ENCODE measurements at regions not wholly inside any gene's neighbourhood (a gene's known extent, or its start where the extent isn't known, plus 50 kb on each side); places are given as distances from the start of the nearest gene placed in this dataset.

DNA sequence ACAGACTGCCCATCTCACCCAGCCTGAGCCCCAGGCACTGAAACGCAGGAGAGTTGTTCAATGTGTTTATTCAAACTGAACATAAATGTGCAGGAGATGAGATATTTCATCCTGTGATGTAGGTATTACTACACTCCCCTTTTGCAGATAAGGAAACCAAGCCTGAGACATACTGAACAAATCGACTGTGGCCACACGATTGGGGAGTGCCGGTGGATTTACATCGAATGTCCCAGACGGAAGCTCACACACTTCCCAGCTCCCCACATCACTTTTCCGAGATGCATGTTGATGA is 94.8 kb upstream of the ALKAL2 start:
- H3K36me3 ChIP-seq, result no peaks in the 10 kb centered on the region
- no peak overlapping the region for H3K27ac ChIP-seq
- H3K4me1 ChIP-seq, result no peaks in the 10 kb centered on the region
- no peaks in the 10 kb centered on the region for H3K9me3 ChIP-seq
- H3K27me3 ChIP-seq, result no peaks in the 10 kb centered on the region
- WGBS, 2 donors, result 85 to 91% methylated on average over 7 of the region's 7 CpGs
- no peak overlapping the region for H3K4me3 ChIP-seq (replicated peaks in 1 of 3)
- no peak for DNase-seq
- TF ChIP-seq, protein P1, sequence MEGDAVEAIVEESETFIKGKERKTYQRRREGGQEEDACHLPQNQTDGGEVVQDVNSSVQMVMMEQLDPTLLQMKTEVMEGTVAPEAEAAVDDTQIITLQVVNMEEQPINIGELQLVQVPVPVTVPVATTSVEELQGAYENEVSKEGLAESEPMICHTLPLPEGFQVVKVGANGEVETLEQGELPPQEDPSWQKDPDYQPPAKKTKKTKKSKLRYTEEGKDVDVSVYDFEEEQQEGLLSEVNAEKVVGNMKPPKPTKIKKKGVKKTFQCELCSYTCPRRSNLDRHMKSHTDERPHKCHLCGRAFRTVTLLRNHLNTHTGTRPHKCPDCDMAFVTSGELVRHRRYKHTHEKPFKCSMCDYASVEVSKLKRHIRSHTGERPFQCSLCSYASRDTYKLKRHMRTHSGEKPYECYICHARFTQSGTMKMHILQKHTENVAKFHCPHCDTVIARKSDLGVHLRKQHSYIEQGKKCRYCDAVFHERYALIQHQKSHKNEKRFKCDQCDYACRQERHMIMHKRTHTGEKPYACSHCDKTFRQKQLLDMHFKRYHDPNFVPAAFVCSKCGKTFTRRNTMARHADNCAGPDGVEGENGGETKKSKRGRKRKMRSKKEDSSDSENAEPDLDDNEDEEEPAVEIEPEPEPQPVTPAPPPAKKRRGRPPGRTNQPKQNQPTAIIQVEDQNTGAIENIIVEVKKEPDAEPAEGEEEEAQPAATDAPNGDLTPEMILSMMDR (IDR thresholded peaks at IDR 0.05), result no peak
- TF ChIP-seq POLR2A (IDR thresholded peaks at IDR 0.05), result no peak
- intact Hi-C loops (cut with DNase I), result no loop called here

DNA sequence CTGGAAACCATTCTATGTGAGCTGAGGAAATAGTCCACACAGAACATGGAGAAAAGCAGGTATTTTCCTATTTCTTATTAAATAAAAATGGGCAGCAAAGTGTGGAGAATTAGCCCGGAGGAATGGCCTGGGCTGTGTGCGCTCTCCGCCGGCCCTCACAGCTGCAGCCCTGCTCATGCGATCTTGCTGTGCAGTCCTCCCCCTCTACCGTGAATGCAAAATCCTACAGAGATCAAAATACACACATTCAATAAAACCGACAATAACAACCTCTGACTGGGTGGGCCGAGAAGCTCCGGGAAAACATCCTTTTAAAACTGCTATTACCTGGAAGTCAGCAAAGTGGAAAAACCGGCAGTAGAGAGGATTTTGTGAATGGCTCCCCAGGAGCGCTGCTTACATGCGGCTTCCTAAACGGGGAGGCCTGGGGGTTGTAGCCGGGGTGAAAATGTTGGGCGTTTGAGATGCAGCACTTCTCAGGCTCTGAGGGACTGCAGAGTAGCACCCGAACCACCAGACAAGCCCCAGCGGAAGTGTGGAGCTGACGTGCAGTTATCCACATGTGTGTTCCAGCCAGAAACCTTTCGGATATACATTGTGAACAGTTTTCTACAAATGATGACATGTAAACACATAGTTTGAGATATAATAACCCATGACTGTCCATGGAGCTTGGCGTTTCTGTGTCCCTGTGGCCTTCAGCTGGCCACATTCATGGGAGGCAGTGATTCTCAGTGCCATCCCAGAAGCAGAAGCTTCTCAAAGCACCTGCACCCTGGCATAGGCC is 94.2 kb upstream of the ALKAL2 start:
- Histone ChIP-seq H3K27me3 (no peaks in the 10 kb centered on the region), H3K4me3 (replicated peaks in 1 of 3) (no peak overlapping the region), H3K36me3 (no peaks in the 10 kb centered on the region), H3K4me1 (no peaks in the 10 kb centered on the region), H3K9me3 (no peaks in the 10 kb centered on the region), H3K27ac (no peak overlapping the region)
- DNase-seq, result no peak
- TF ChIP-seq, protein P1 (IDR thresholded peaks at IDR 0.05), result no peak
- no peak for TF ChIP-seq POLR2A (IDR thresholded peaks at IDR 0.05)
- 79 to 81% methylated on average over 20 of the region's 20 CpGs for WGBS, 2 donors
- intact Hi-C loops (cut with DNase I), result no loop called here

- intact Hi-C loops (cut with DNase I), result no loop called here
- Histone ChIP-seq H3K4me3 (replicated peaks in 1 of 3) (no peak overlapping the region), H3K4me1 (no peaks in the 10 kb centered on the region), H3K9me3 (no peaks in the 10 kb centered on the region), H3K27ac (no peak overlapping the region), H3K36me3 (no peaks in the 10 kb centered on the region), H3K27me3 (no peaks in the 10 kb centered on the region)
- DNase-seq, result no peak
- WGBS, 2 donors, result 86 to 91% methylated on average over 10 of the region's 10 CpGs
- TF ChIP-seq, protein P1 (IDR thresholded peaks at IDR 0.05), result no peak
- no peak for TF ChIP-seq POLR2A (IDR thresholded peaks at IDR 0.05)
Measured at GRCh38 chr2:381181-381580, 93.3 kb upstream of the ALKAL2 start.

DNA sequence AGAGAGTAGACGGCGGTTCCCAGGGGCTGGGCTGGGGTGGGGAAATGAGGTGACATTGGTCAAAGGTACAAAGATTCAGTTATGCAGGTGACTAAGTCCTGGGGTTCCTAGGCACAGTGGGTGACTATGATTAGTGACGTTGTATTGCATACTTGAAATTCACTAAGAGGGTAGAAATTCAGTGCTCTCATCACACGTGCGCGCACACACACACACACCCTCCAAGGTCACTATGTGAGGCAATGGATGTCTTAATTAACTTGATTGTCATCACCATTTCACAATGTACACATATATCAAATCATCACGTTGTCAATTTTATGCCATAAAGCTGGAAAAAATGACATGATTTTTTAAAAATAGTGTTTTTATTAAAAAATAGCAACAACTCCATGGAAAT is 92.9 kb upstream of the ALKAL2 start:
- intact Hi-C loops (cut with DNase I), result no loop called here
- TF ChIP-seq POLR2A (IDR thresholded peaks at IDR 0.05), result no peak
- TF ChIP-seq, protein P1 (IDR thresholded peaks at IDR 0.05), result no peak
- H3K36me3 ChIP-seq, result no peaks in the 10 kb centered on the region
- WGBS, 2 donors, result 87 to 93% methylated on average over 7 of the region's 7 CpGs
- no peak overlapping the region for H3K27ac ChIP-seq
- no peaks in the 10 kb centered on the region for H3K27me3 ChIP-seq
- no peak for DNase-seq
- H3K9me3 ChIP-seq, result no peaks in the 10 kb centered on the region
- no peak overlapping the region for H3K4me3 ChIP-seq (replicated peaks in 1 of 3)
- H3K4me1 ChIP-seq, result no peaks in the 10 kb centered on the region

- no peak for DNase-seq
- intact Hi-C loops (cut with DNase I), result no loop called here
- no peak overlapping the region for H3K27ac ChIP-seq
- H3K27me3 ChIP-seq, result no peaks in the 10 kb centered on the region
- H3K4me3 ChIP-seq (replicated peaks in 1 of 3), result no peak overlapping the region
- 95 to 98% methylated on average over 2 of the region's 2 CpGs for WGBS, 2 donors
- no peak for TF ChIP-seq POLR2A (IDR thresholded peaks at IDR 0.05)
- TF ChIP-seq, protein P1 (IDR thresholded peaks at IDR 0.05), result no peak
- H3K4me1 ChIP-seq, result no peaks in the 10 kb centered on the region
- H3K36me3 ChIP-seq, result no peaks in the 10 kb centered on the region
- no peaks in the 10 kb centered on the region for H3K9me3 ChIP-seq
Measured at GRCh38 chr2:380221-380620, 92.3 kb upstream of the ALKAL2 start.

Data from thyroid gland (tissue), 4 donors.